Activated CD8-positive, alpha-beta T cell treated with anti-CD3 and anti-CD28 coated beads for 36 hours (primary cell): ENCODE measurements at regions not wholly inside any gene's neighbourhood (a gene's known extent, or its start where the extent isn't known, plus 50 kb on each side); places are given as distances from the start of the nearest gene placed in this dataset.

Experiments
- ATAC-seq: fragments of 200-7000 bp; cut with Tn5 transposase; one replicate; pipeline ENCODE4 v1.10.0; 2021; ENCODE audit warnings: mild to moderate bottlenecking, moderate library complexity
- CTCF ChIA-PET: fragments of 350-600 bp; sonication (Branson Sonifier 250); formaldehyde crosslinking; loops from one replicate; lab custom pipeline; 2021; ENCODE audit warnings: antibody characterized with exemption; lab: Charles Lee
- POLR2A ChIA-PET: fragments of 350-600 bp; sonication (Branson Sonifier 250); formaldehyde crosslinking; loops from one replicate; lab custom pipeline; 2021; ENCODE audit warnings: antibody characterized with exemption; lab: Charles Lee
- DNase-seq: peaks from one replicate; pipeline ENCODE4 v3.0.0-alpha.2; 2020
- H3K27ac Mint-ChIP-seq: one replicate; pipeline ENCODE4 v1.8.0; 2021; ENCODE audit warnings: mild to moderate bottlenecking, mixed read lengths
- H3K27me3 Mint-ChIP-seq: one replicate; pipeline ENCODE4 v1.8.0; 2021; ENCODE audit warnings: mixed read lengths
- H3K36me3 Mint-ChIP-seq: one replicate; pipeline ENCODE4 v1.8.0; 2021; ENCODE audit warnings: low read depth, mixed read lengths
- H3K4me1 Mint-ChIP-seq: one replicate; pipeline ENCODE4 v1.8.0; 2021; ENCODE audit warnings: low read depth, mixed read lengths
- H3K4me3 Mint-ChIP-seq: one replicate; pipeline ENCODE4 v1.8.0; 2021; ENCODE audit warnings: mild to moderate bottlenecking, moderate library complexity, mixed read lengths
- H3K9me3 Mint-ChIP-seq: one replicate; pipeline ENCODE4 v1.8.0; 2021; ENCODE audit warnings: mixed read lengths
- CTCF ChIP-seq: fragments of 200-600 bp; IDR thresholded peaks from one replicate; pipeline ENCODE4 v1.8.0; 2022; ENCODE audit warnings: antibody characterized with exemption, mild to moderate bottlenecking
- intact Hi-C: fragments of 100-400 bp; cut with micrococcal nuclease; formaldehyde crosslinking; loops from one replicate; pipeline ENCODE4 v1.10.0; 2022

DNA sequence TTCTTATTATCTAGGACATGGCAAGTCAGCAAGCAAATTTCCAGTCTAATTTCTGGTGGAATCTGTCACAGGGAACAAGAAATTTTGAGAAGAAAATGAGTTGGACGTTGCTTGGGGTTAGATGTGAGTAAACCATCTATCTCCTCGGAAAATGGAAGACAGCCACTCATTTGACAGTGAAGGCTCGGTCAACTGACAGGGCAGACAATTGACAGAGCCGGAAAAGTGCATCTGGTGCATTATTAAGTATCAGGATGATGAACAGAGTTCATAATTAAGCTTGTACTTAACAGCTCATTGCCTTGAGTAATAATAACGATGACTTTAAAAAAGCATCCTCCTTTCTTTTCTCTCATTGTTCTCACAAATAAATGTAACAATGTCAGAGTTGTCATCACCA, 168.4 kb downstream of the MAD2L1 start:
- Mint-ChIP-seq H3K27me3 (no peaks in the 10 kb centered on the region), H3K4me3 (no peak overlapping the region), H3K36me3 (no peaks in the 10 kb centered on the region), H3K9me3 (no peaks in the 10 kb centered on the region), H3K27ac (no peak overlapping the region), H3K4me1 (no peaks in the 10 kb centered on the region)
- ChIA-PET POLR2A (no interaction called here), CTCF (no interaction called here)
- DNase-seq (no peak), ATAC-seq (no peak)
- TF ChIP-seq CTCF: no peak
- intact Hi-C loops: no loop called here

DNA sequence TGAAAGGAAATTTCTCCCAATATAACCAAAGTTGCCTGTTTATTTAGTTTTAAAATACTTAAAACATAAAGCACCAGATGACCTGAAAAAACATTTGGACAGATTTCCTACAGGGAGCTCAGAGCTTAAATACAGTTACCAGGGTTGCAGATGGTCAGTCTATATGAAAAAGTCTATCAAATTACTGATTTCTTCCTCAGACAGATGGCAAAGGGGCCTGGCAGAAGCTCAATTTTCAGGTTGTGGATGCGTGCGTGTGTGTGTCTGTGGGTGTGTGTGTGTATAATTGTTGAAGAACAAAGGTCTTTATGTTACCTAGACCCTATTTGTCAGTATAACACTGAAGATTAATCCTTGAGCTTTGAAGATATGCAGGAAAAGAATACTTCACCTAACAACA, 169.4 kb downstream of the MAD2L1 start:
- Mint-ChIP-seq H3K4me3 (no peak overlapping the region), H3K27ac (no peak overlapping the region), H3K27me3 (no peaks in the 10 kb centered on the region), H3K4me1 (no peaks in the 10 kb centered on the region), H3K9me3 (no peaks in the 10 kb centered on the region), H3K36me3 (no peaks in the 10 kb centered on the region)
- CTCF ChIA-PET: no interaction called here
- TF ChIP-seq CTCF: no peak
- POLR2A ChIA-PET: no interaction called here
- intact Hi-C loops: no loop called here
- ATAC-seq: no peak
- no peak for DNase-seq

- no peak for TF ChIP-seq CTCF
- H3K36me3 Mint-ChIP-seq: no peaks in the 10 kb centered on the region
- no peak overlapping the region for H3K4me3 Mint-ChIP-seq
- no peaks in the 10 kb centered on the region for H3K27me3 Mint-ChIP-seq
- H3K4me1 Mint-ChIP-seq: no peaks in the 10 kb centered on the region
- no peak overlapping the region for H3K27ac Mint-ChIP-seq
- intact Hi-C loops: no loop called here
- ATAC-seq (no peak), DNase-seq (no peak)
- ChIA-PET POLR2A (no interaction called here), CTCF (no interaction called here)
- no peaks in the 10 kb centered on the region for H3K9me3 Mint-ChIP-seq
Measured at GRCh38 chr4:119894650-119895208, 171.9 kb downstream of the MAD2L1 start.

- Mint-ChIP-seq H3K27ac (no peak overlapping the region), H3K9me3 (no peaks in the 10 kb centered on the region), H3K36me3 (no peaks in the 10 kb centered on the region), H3K4me3 (no peak overlapping the region), H3K4me1 (no peaks in the 10 kb centered on the region), H3K27me3 (peaks cover 2% of the 10 kb centered on the region)
- DNase-seq (no peak), ATAC-seq (no peak)
- ChIA-PET POLR2A (no interaction called here), CTCF (no interaction called here)
- intact Hi-C loops: no loop called here
- TF ChIP-seq CTCF: no peak
Measured at GRCh38 chr4:119873794-119874325, 192.8 kb downstream of the MAD2L1 start.

DNA sequence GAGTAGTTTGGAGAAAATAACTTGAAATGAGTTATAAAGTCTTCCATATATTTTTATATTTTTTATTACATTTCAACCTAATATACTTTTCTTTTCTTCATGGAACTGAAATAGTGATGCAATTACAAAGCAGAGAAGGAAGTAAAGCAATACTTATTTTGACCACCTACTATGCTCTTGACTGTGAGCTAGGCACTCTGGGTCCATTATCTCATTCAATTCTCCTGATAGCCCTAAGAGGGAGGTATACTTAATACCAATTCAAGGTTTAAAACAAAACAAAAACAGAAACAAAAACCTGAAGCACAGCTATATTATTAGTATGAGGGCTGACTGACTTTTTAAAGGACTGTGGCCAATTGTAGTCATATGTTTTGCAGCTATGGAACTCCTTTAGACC, 193.5 kb downstream of the MAD2L1 start:
- Mint-ChIP-seq H3K27me3 (peaks cover 2% of the 10 kb centered on the region), H3K36me3 (no peaks in the 10 kb centered on the region), H3K9me3 (no peaks in the 10 kb centered on the region), H3K4me1 (no peaks in the 10 kb centered on the region), H3K27ac (no peak overlapping the region), H3K4me3 (no peak overlapping the region)
- ATAC-seq: no peak
- no peak for DNase-seq
- POLR2A ChIA-PET: no interaction called here
- CTCF ChIA-PET: no interaction called here
- intact Hi-C loops: no loop called here
- TF ChIP-seq CTCF: no peak
